Fibroblast of skin of abdomen (primary cell): ENCODE measurements at regions not wholly inside any gene's neighbourhood (a gene's known extent, or its start where the extent isn't known, plus 50 kb on each side); places are given as distances from the start of the nearest gene placed in this dataset.

ENCODE experiments used
- DNase-seq: peaks from one replicate; pipeline ENCODE4 v3.0.0-alpha.2; 2013

DNA sequence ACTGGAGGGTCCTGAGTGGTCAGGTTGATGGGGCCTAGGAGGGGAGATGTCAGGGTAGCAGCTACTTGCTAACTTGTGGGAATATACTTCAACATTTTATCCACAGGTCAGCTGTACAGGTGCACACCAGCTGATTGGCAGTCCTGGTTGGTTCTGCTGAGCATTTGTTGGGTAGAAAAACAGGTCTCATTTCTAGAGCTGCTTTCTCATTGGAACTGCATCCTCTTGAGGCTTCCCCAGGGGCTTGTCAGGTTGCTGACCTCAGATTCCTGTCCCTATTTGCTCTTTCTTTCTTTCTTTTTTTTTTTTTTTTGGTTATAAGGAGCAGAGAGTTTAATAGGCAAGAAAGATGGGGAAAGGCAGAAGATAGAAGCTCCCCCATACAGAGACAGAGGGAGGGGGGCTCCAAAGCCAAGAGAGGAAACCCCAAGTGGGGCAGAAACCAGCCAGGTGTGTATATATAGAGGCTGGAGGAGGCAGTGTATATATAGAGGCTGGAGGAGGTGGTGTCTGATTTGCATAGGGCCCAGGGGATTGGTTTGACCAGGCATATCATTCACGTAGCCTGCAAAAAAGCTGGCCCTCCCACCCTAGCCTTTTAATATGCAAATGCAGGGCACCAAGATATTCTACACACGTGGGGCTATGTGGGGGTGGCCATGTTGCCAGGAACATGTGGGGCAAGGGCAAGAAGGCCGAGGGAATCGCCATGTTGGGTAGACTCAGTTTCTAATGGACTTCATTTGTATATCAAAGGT, 57.3 kb upstream of the STUM start:
- no peak for DNase-seq

DNA sequence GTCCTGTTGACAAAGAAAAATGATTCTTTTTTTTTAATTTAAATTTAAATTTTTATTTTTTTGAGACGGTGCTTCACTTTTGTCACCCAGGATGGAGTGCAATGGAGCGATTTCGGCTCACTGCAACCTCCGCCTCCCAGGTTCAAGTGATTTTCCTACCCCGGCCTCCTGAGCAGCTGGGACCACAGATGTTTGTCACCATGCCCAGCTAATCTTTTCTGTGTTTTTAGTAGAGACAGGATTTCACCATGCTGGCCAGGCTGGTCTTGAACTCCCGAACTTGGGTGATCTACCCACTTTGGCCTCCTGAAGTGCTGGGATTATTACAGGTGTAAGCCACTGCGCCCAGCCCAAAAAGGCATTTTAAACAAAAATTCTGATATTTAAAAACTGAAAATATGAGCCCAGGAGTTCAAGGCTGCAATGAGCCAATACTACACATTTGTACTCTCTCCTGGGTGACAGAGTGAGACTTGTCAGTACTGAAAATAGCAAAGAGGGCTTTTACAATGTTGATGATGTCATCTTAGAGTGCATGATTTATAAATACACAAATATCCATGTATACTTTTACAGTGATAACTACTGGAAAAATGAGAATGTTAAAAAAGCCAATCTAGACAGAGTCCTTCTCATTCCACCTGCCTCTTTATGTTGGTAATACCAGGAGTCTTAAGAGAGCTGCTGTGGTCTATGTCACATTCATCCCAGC, 56.0 kb upstream of the STUM start:
- no peak for DNase-seq

DNA sequence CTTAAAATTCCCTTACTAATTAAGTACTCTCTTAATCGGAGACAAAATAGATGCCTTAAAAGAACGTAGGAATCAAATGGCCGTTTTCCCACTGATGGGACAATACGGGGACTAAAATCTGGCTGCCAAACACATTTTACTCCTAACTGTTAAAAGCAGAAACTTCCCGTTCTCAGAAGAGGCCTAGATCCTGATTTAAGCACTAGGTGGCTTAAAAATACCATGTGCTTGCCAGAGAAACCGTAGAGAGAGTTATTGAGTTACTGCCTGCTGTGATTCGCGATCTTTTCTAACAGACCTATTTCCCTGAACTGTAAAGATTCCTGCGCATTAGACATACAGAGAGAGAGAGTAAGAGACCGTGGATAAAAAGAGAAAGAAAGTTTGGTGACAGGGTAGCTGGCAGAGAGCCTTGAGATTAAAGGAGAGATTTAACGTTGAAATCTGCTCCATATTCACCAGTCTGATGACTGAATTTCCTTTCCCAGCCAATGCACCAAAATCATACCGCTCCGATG, 54.4 kb upstream of the STUM start:
- DNase-seq, result peak; percentile 10

DNA sequence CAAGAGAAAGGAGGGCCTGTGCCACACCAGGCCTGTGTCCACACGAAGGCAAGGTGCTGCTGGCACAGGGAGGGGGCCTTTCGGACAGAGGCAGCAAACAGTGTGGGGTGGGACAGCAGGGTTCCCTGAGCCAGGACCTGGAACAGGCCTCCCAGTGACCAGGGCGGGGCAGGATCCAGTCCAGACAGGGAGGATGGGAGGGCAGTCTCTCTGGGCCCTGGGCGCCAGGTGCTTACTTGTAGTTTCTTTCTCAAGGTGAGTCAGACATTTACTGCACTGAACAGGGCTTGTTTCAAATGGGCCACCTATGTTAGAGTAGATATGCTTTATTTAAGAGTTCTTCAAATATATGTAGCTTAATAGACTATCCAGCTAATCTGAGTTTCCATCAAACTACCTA, 52.8 kb upstream of the STUM start:
- no peak for DNase-seq

DNA sequence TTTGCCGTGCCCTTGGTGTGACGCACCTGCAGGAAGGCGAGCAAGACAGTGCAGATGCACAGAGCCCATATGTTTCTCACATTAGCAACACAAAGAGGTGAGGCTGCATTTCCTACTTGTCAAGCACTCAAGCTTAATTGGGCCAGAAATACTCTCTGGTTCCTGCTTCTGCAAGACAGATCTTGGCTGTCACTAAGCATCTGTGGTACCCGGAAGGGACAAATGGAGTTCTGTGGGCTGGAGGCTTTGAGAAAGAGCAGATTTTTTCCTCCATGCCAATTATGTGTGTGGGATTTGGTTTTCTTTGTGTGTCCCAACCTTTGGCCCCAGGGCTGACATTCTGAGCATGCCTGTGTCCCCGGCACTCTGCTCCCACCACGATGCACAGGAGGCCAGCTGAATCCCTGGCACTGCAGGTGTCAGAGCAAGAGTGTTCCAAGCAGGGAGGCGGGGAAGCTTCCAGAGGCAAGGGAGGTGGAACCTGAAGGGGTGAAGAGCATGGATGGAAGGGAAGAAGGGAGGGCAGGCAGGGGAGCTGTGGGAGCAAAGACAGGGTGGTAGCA, 52.0 kb upstream of the STUM start:
- no peak for DNase-seq

DNA sequence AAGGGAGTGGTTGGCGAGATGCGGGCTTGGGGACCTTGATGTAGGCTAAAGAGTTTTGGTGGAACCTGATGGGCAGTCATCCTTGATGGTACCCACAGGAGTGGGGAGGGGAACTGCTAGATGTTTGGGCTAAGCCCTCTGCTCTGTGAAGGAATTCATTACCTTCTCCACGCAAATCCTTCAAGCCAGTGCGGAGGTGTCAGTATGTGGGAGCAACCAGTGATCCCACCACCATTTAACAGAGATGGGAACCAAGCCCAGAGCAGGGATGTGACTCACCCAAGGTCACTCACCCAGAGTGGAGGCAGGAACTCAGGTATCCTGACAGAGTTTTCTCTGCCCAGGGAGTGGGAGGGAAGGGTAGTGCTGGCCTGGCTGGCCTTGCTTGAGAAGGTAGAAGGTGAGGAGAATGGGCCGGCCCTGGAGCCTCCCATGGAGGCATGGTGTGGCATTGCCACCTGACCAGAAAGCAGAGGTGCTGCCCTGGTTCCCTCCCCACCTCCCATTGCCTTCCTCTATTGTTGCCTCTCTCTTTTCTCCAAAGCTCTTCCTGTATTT, 51.2 kb upstream of the STUM start:
- no peak for DNase-seq

DNA sequence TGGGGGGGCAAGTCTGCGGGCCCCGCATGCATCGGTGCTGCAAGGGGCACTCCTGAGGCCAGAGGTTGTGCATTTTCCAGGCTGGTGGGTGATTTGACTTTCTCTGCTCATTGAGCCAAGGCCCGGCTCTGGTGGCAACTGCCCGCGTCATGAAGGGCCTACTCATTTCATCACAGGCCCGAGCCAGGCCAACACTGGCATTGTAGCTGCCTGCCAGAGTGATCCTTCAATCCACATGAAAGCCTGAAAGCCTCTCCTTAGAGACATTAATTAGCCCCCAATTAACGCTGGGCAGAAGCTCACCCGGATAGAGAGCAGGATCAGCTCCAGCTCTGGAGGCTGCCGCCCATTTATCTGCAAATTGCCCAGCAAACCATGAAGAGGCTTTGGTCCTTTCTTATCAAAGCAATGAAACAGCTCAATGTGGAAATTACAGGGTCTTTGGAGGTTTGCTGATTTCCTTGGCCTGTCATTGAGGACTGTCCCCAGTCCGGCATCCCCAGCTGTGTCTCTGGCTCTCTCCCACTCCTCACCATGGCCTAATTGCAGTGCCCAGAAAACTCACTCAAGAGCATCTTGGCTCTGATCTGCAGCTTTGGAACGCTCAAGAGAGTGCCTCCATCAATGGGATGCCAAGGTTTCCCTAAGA, 50.4 kb upstream of the STUM start:
- no peak for DNase-seq

DNA sequence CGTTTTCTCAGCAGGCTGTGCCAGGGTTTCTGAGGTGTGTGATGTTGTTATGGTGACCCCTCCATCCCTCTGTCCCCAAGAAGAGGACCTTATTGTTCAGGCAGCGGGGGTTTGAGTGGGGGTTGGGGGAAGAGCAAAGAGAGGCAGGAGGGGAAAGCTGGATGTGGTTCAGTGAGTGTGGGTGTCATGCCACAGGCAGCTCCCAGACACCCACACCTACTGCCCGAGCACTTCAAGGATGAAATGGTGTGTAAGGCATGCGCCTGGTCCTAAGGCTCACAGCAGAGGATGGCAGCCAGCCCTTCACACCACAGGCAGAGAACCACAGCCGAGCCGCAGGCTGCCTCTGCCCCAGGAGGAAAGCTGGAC, 49.9 kb upstream of the STUM start:
- DNase-seq, result no peak
